HT-29 (cell line): ENCODE measurements at regions not wholly inside any gene's neighbourhood (a gene's known extent, or its start where the extent isn't known, plus 50 kb on each side); places are given as distances from the start of the nearest gene placed in this dataset.

Experiments used
- DNase-seq: peaks from one replicate; pipeline ENCODE4 v3.0.0-alpha.2; 2015; ENCODE audit warnings: low spot score

GRCh38 chr12:89015419-89015818, 336.9 kb downstream of the DUSP6 start:
- no peak for DNase-seq

- no peak for DNase-seq
Measured at GRCh38 chr12:88998421-88998820, 353.9 kb downstream of the DUSP6 start.

GRCh38 chr12:88996200-88996788, 356.0 kb downstream of the DUSP6 start:
- no peak for DNase-seq

DNA sequence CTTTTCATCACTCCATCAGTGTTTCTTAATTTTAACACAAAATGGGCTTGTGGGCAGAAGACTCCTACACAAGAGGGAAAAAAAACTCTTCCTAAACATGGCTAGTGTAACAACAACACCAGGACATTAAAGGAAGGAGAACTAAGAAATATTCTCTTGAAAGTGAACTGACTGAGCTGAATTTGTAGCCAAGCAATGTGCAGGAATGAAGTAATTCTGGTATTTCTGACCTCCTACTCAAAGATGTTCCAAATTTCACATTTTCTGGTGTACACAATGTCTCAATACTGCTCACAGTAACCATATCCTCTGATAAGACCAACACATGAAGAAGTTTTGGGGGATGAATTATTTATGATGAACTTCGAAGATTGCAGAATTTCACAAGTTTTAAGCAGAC, 357.3 kb downstream of the DUSP6 start:
- no peak for DNase-seq

GRCh38 chr12:88994537-88994936, 357.8 kb downstream of the DUSP6 start:
- no peak for DNase-seq

- peak; percentile 88 for DNase-seq
Measured at GRCh38 chr12:88993651-88994050, 358.6 kb downstream of the DUSP6 start.

GRCh38 chr12:88986056-88986455, 366.2 kb downstream of the DUSP6 start:
- DNase-seq = no peak

DNA sequence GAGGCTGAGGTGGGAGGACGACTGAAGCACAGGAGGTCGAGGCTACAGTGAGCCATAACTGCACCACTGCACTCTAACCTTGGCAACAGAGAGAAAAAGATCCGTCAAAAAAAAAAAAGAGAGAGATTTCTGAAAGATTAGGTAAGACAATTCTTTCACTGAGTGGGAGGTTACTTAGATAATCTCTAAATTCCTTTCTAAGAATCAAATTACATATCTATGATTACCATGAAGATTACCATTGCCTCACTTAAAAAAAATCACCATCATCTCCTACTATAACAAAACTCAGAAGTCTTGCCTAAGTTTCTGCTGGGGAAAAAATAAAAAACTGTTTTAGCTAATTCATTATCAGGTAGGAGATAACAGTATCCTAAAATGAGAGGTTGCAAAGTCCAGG, 366.7 kb downstream of the DUSP6 start:
- no peak for DNase-seq

GRCh38 chr12:88985011-88985410, 367.3 kb downstream of the DUSP6 start:
- no peak for DNase-seq

- DNase-seq = no peak
Measured at GRCh38 chr12:88982694-88983093, 369.6 kb downstream of the DUSP6 start.

DNA sequence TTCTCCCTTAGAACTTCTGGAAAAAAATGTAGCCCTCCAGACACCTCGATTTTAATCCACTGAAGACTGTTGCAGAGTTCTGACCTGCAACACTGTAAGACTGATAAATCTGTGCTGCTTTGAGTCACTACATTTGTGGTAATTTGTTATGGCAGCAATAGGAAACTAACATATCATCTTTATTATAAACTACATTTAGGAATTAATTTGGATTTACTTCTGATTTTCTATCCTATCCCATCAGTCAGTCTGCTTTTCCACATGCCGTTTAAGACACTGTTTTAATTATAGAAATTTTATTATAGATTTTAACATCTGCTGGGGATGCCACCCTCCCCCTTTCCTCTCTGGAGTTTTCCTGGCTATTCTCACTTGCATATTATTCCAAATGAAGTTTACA, 375.2 kb downstream of the DUSP6 start:
- DNase-seq = no peak

DNA sequence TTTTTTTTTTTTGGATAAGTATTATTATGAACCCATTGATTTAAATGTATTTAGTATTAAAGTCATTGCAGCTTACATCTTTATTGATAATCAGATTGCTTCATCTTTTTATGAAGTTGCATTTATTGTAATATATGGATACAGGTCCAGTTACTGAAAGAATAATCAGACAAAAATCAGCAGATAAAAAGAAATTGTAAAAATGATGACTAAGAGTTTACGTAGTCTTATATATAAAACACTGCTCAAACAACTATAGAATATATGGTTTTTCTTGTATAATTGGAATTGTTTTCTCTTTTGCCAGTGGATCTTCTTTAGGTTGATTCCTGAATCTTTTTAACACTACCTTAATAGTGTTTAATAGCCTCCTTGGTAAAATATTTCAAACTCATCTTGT, 378.3 kb downstream of the DUSP6 start:
- no peak for DNase-seq

DNA sequence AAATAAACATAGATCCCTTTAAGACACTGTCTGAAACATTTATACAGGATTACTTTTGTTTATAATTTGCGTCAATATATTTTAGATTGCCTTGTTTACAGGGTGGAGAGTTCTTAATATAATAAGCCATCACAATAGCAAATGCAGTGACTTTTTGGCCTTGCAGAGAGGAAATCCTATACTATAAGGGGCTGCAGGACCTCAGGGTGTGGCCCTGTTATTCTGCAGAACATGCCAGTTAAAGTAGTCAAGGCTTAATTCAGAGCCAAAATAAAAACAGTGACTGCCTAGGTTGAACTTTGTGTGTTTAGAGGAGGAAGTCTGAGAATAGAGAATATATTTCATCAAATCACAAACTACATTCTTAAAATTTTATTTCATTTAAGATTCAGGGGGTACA, 381.6 kb downstream of the DUSP6 start:
- no peak for DNase-seq

- DNase-seq = no peak
Measured at GRCh38 chr12:88969127-88969526, 383.2 kb downstream of the DUSP6 start.

GRCh38 chr12:88960213-88960878, 380.1 kb upstream of the KITLG start:
- DNase-seq = peak; percentile 54

DNA sequence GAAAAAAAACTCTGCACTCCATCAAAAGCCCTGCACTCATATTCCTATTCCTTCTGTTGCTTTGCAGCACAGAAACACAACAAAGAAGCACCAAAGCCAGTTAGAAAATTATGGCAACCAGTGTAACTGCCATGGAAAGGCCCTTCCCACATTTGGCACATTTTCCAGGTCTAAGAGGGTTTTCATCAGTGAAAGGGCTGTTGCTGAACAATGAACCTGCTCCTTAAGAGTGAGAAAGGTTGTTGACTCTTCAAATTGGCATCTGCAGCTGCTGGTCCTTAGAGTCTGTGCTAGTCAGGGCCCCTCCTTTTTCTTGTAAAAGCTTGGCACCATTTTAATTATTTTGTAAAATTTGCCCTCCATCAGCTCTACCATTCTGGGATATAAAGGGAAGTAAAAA, 378.7 kb upstream of the KITLG start:
- DNase-seq = no peak

DNA sequence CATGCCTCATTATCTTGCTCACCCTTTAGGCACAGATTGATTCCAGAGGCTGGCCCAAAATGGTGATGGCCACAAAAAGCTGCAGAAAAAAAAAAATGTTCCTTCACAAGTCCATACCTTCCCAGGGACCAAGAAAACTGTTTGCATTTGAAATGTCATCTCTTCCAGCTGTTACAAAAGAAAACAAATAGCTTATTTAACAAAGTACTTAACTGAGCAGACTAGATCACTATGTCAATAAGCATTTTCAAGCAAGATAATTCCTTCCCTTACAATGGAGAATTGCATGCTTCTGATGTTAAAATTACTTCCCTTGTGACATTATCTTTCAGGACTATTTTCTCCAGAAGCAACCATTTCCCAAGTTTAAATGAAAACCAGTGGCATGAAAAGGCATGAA, 377.9 kb upstream of the KITLG start:
- no peak for DNase-seq

GRCh38 chr12:88957358-88957757, 377.1 kb upstream of the KITLG start:
- DNase-seq = no peak

DNA sequence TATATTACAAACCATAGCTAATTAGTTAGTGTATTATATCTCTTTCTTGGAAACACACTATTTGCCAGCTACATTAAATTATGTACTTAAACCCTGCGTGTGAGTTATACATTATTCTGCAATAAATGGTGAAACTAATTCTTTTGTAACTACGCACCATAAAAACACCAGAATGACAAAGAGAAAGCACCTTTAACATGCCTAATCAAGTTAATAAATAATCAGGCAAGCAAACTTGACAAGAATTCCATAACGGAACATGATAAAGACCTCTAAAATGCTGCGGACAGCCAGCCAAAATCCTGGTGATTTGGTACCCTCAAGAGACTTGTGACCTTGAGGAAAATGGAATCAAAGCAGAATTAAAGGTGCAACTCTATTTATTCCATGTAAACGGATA, 375.3 kb upstream of the KITLG start:
- no peak for DNase-seq

- DNase-seq = peak; percentile 49
Measured at GRCh38 chr12:88953029-88953586, 372.8 kb upstream of the KITLG start.

GRCh38 chr12:88952562-88952942, 372.3 kb upstream of the KITLG start:
- peak; percentile 91 for DNase-seq

DNA sequence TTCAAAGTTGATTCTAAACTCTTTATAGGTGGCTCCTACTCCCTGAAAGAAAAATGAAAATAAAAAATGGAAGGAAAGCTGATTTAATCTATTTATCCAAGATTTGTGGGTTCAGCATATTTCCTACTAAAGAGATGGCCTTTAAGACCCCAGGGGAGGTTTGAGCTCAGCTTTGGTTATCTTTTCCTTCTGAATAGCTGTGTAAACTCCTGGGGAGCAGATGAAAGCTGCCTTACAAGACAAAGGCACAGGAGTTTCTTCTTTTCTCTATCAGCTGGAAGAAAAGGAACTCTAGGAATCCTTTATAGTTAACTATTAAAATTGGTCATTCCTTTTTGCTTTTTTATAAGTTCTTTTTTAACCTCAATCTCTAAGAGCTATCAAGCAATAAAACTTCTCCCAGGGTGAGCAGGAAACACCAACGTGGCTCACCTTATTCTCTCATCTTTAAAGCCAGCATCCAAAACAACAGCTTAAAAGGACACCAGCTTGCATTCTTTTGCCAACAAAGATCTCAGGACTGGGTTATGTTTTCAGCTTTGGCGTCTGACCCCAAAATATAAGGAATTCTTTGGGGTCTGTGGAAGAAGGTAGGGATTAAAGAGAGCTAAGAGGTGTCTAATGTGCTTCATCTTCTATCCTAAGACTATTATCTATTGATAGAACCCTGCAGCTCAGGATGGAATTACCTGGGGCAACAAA, 371.7 kb upstream of the KITLG start:
- DNase-seq = peak; percentile 48

DNA sequence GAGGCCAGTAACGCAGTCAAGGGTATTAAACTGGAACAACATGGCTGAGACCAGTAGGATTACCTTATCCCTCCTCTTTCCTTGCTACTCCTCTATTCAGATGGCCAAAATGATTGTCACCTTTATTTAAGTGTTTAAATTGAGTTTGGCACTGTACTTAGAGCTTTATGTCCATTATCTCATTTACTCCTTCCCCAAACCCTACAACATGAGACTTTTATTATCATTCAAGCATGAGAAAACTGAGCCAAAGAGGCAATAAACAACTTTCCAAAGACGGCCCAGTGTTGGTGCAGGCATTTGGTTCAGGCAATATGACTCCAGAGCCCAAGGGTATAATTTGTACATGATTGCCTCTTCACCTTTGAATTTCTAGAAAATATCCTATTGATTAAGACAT, 370.9 kb upstream of the KITLG start:
- no peak for DNase-seq
